HEK293 (cell line): ENCODE measurements at regions not wholly inside any gene's neighbourhood (a gene's known extent, or its start where the extent isn't known, plus 50 kb on each side); places are given as distances from the start of the nearest gene placed in this dataset.

Experiments used
- CTCF ChIP-seq: fragments of 450-650 bp; formaldehyde crosslinking; IDR thresholded peaks from 2 replicates; pipeline ENCODE4 v1.5.1; 2016; ENCODE audit warnings: missing biosample characterization, missing genetic modification characterization
- HOXA7 ChIP-seq: sonication (generic); formaldehyde crosslinking; IDR thresholded peaks from 2 replicates; pipeline ENCODE4 v1.8.1; 2022; ENCODE audit warnings: missing genetic modification reagents, borderline replicate concordance
- PATZ1 ChIP-seq: fragments of 450-650 bp; formaldehyde crosslinking; IDR thresholded peaks from 2 replicates; pipeline ENCODE4 v1.5.1; 2016; ENCODE audit warnings: missing biosample characterization, missing genetic modification characterization
- REST ChIP-seq: fragments of 450-650 bp; formaldehyde crosslinking; IDR thresholded peaks from 2 replicates; pipeline ENCODE4 v1.5.1; 2016; ENCODE audit warnings: missing biosample characterization, missing genetic modification characterization
- SALL2 ChIP-seq: fragments of 450-650 bp; formaldehyde crosslinking; IDR thresholded peaks from 2 replicates; pipeline ENCODE4 v1.5.0; 2017; ENCODE audit warnings: missing biosample characterization, mild to moderate bottlenecking, missing genetic modification characterization, borderline replicate concordance
- ZBTB49 ChIP-seq: fragments of 450-650 bp; formaldehyde crosslinking; IDR thresholded peaks from 2 replicates; pipeline ENCODE4 v1.5.1; 2016; ENCODE audit warnings: missing biosample characterization, missing genetic modification characterization, low read depth
- ZBTB7A ChIP-seq: fragments of 450-650 bp; formaldehyde crosslinking; IDR thresholded peaks from 2 replicates; pipeline ENCODE4 v1.5.1; 2016; ENCODE audit warnings: low read depth, missing biosample characterization, missing genetic modification characterization
- ZNF140 ChIP-seq: fragments of 450-650 bp; formaldehyde crosslinking; IDR thresholded peaks from 2 replicates; pipeline ENCODE4 v1.5.1; 2016; ENCODE audit warnings: missing biosample characterization, missing genetic modification characterization
- ZNF221 ChIP-seq: fragments of 450-650 bp; formaldehyde crosslinking; IDR thresholded peaks from 2 replicates; pipeline ENCODE4 v1.5.1; 2017; ENCODE audit warnings: missing biosample characterization, missing genetic modification characterization, borderline replicate concordance
- ZNF274 ChIP-seq, 2 experiments: fragments of 200-500 bp in 1 of 2; fragments of 450-650 bp in 1 of 2; sonication (Bioruptor generic) in 1 of 2; formaldehyde crosslinking in 1 of 2; IDR thresholded peaks; 2 replicates each; pipeline versions ENCODE4 v1.5.1 to v1.6.1; 2014 to 2016; ENCODE audit warnings: borderline replicate concordance in 1 of 2, inconsistent platforms in 1 of 2, low read length in 1 of 2, missing biosample characterization in 1 of 2, missing genetic modification characterization in 1 of 2
- ZNF510 ChIP-seq: fragments of 450-650 bp; formaldehyde crosslinking; IDR thresholded peaks from 2 replicates; pipeline ENCODE4 v1.5.1; 2018; ENCODE audit warnings: mild to moderate bottlenecking, missing genetic modification characterization, missing biosample characterization; ENCODE audit not compliant: insufficient replicate concordance
- ZNF513 ChIP-seq: fragments of 450-650 bp; IDR thresholded peaks from 2 replicates; pipeline ENCODE4 v1.5.1; 2018; ENCODE audit warnings: missing biosample characterization, missing genetic modification characterization
- ZNF561 ChIP-seq: fragments of 450-650 bp; IDR thresholded peaks from 2 replicates; pipeline ENCODE4 v1.5.1; 2018; ENCODE audit warnings: missing biosample characterization, missing genetic modification characterization, borderline replicate concordance

- no peak for TF ChIP-seq CTCF (tag by site-specific recombination)
- no peak for TF ChIP-seq ZNF561 (tag by site-specific recombination)
- no peak for TF ChIP-seq ZBTB7A (tag by site-specific recombination)
- TF ChIP-seq ZNF510 (tag by site-specific recombination): no peak
- TF ChIP-seq ZBTB49: no peak
- no peak for TF ChIP-seq REST
- no peak for TF ChIP-seq ZNF140 (tag by site-specific recombination)
- no peak for TF ChIP-seq SALL2
- no peak for TF ChIP-seq HOXA7 (CRISPR knock-in tag)
- TF ChIP-seq ZNF221 (tag by site-specific recombination): no peak
- no peak for TF ChIP-seq ZNF513 (tag by site-specific recombination)
- no peak for TF ChIP-seq ZNF274 (IDR thresholded peaks at IDR 0.05; ENCODE audit: low read length)
- TF ChIP-seq ZNF274 (tag by site-specific recombination; IDR thresholded peaks at IDR 0.05; ENCODE audit: borderline replicate concordance): no peak
- no peak for TF ChIP-seq PATZ1 (tag by site-specific recombination)
Observed at GRCh38 chr5:84870369-84870768, 485.7 kb upstream of the EDIL3 start.
